Gastroesophageal sphincter (tissue), 3 donors: ENCODE measurements at regions not wholly inside any gene's neighbourhood (a gene's known extent, or its start where the extent isn't known, plus 50 kb on each side); places are given as distances from the start of the nearest gene placed in this dataset.

ENCODE experiments used
- EP300 ChIP-seq: sonication (generic); formaldehyde crosslinking; IDR thresholded peaks from one replicate; pipeline ENCODE4 v1.6.1; 2017; ENCODE audit warnings: antibody characterized with exemption, mild to moderate bottlenecking
- POLR2A ChIP-seq, 2 donors: fragments of 450-650 bp; IDR thresholded peaks; one replicate each; pipeline ENCODE4 v1.6.1; 2017; ENCODE audit warnings: antibody characterized with exemption in 2 of 2, mild to moderate bottlenecking in 2 of 2, moderate library complexity in 1 of 2
- POLR2AphosphoS5 ChIP-seq: sonication (generic); formaldehyde crosslinking; IDR thresholded peaks from one replicate; pipeline ENCODE4 v1.6.1; 2017; ENCODE audit warnings: antibody characterized with exemption
- TF ChIP-seq, protein P1 (sequence below), 4 experiments: fragments of 200-600 bp in 2 of 4; fragments of 450-650 bp in 2 of 4; sonication (generic) in 1 of 4; IDR thresholded peaks; one replicate each; pipeline ENCODE4 v1.5.1; 2017 to 2019; ENCODE audit warnings: antibody characterized with exemption in 4 of 4, mild to moderate bottlenecking in 2 of 4, moderate library complexity in 2 of 4

DNA sequence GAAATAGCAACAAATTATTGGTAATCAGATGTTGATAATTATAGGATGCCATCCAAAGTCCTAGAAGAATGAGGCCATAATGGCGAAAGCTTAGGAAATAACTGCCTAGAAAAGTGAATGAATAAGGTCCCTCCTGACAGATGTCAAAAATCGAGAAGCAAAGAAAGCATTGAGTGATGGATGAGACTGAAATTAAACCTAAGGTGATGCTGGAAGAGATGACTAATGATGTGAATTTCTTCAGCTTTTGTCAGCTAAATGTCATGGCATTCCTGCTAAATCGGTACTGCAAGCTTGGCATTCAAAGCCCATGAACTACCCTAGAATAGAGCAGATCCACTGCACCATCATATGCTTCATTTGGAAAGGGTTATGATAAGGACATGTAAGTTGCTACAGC lies 74.8 kb upstream of the RGPD4 start:
- TF ChIP-seq EP300, result no peak
- TF ChIP-seq POLR2A (IDR thresholded peaks at IDR 0.05), result no peak
- TF ChIP-seq, protein P1, sequence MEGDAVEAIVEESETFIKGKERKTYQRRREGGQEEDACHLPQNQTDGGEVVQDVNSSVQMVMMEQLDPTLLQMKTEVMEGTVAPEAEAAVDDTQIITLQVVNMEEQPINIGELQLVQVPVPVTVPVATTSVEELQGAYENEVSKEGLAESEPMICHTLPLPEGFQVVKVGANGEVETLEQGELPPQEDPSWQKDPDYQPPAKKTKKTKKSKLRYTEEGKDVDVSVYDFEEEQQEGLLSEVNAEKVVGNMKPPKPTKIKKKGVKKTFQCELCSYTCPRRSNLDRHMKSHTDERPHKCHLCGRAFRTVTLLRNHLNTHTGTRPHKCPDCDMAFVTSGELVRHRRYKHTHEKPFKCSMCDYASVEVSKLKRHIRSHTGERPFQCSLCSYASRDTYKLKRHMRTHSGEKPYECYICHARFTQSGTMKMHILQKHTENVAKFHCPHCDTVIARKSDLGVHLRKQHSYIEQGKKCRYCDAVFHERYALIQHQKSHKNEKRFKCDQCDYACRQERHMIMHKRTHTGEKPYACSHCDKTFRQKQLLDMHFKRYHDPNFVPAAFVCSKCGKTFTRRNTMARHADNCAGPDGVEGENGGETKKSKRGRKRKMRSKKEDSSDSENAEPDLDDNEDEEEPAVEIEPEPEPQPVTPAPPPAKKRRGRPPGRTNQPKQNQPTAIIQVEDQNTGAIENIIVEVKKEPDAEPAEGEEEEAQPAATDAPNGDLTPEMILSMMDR (IDR thresholded peaks at IDR 0.05), result no peak
- TF ChIP-seq POLR2AphosphoS5, result no peak
